Posterior cingulate gyrus (tissue), 11 donors: ENCODE measurements at regions not wholly inside any gene's neighbourhood (a gene's known extent, or its start where the extent isn't known, plus 50 kb on each side); places are given as distances from the start of the nearest gene placed in this dataset.

Source experiments
- DNase-seq, 10 donors: peaks; one replicate each; pipeline versions ENCODE4 v3.0.0 to v3.0.0-alpha.2; 2020 to 2021; ENCODE audit warnings: mixed read lengths in 3 of 10
- intact Hi-C: fragments of 100-400 bp; cut with DNase I; formaldehyde crosslinking; loops from one replicate; pipeline ENCODE4 v1.15.1; 2023

DNA sequence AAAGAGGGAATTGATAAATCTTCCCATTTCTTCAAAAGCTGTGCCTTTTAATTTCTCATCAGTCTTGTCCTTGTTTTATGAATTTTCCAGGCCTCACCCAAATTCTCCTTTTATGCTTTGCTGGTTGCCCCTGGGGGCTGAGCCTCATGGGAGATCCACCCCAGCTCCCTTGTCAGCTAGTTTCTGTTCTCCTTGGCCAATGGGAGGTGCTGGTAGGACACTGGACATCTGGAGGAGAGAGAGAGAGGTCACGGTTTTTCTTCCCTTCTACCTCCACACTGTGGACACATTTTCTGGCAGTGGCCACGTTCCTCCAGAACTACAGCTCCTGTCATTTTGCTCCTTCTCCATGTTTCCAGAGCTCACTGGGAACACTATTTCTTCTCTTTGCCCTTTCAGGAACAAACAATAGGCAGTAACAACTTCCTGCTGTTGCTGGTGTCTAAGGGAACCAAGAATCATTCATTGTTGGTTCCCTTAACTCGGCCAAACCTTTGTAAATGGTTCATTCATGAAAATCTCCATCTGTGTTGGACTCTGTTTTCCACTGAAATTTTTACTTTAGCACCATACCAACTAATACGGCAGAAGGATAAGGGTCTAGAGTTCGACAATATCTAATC, 334.5 kb downstream of the GPAT3 start:
- intact Hi-C loops: no loop called here
- no peak for DNase-seq

DNA sequence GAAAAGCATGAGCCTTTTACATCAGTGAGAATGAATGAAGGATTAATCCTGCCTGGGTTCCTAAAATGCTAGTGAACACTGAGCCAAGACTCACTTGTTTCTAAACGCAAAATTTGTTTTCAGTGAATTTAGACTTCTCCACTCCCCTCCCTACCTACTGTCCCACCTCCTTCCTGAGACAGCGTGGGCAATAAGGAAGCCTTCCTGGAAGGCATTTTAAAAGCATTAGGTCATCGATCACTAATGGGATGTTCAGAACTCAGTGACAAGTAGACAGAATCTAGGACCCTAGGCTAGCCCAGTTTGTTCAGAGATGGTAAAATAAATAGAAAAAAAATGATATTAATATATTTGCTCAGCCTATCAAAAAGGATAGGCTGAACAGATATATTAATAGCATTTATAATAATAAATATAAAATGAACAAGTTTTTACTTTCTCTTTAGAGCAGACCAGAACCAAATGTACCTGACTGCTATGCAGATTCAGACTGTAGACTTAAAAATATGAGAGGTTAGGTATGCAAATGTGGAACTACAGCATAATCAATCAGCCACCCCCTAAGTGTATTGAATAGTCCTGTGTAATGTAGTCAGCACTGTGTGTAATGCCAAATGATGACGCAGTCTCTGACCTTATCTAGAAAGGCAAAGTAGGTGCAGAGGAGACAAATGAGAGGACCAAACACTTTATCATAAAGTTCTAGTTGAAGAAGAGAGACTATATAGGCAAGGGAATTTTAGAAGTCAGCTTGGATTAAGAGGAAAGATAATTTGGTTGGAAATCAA, 331.1 kb downstream of the GPAT3 start:
- DNase-seq: no peak
- intact Hi-C loops: no loop called here

DNA sequence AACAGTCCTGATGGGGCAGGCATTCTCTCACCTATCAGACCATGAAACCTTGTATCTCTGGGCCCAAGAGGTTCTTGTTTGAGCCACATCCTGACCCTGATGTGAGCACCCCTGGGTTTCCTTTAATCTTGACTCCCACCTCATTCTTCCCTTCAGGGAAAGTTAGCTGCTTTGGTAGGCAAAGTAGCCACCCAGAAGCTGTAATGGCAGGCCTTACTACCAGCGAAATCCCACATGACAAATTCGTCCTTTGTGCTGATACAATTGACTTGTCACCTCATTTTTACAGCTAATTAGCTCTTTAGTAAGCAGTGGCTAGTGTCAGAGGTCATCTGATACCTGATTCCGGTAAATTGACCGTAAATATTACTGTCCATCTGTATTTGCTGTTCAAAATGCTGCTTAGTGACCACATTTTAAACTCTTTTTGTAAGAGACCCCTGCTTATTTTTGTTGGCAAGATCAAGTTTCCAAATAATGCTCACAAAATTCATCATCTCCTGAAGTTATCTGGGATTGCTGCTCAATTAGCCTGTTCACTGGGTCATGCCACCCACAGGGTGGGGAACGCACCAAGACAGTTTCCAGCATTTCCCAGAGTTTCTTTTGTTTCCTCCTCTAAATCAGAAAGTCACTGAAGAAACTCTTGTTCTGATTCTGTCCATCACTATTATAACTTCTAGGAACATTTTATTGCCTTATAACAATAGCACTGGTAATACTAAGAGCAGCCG, 329.7 kb downstream of the GPAT3 start:
- intact Hi-C loops: no loop called here
- no peak for DNase-seq

DNA sequence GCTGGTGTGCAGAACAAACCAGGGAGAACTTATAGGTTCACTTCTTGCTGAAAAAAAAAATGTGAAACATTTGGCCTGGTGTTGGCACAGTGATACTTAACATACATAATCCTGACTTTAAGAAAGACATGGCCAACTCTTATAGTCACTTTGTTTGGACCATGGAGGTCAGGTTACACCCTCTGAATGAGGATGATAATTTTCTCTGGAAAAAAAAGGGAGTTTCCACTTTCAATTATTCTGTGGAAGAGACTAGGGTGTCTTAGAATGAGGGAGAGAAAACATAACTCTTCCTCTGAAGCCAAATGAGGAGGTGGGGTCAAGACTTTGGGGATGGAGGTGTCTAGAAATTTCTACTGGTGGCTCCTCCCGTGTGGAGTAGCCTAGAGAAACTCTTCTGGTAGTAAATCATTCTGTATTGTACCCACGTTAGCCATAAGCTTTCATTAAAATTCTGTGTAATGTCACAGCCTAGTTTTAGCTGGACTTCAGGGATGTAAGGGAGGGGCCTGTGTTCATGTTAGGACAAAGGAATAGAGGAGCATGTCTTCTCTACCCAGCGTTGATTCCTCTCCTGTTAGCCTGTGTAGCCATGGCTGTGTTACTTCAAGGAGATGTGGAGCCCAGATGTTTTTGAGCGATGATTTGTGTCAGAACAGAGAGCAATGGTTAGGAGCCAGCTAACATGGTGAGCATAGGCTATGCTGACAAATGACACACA, 328.3 kb downstream of the GPAT3 start:
- intact Hi-C loops: no loop called here

DNA sequence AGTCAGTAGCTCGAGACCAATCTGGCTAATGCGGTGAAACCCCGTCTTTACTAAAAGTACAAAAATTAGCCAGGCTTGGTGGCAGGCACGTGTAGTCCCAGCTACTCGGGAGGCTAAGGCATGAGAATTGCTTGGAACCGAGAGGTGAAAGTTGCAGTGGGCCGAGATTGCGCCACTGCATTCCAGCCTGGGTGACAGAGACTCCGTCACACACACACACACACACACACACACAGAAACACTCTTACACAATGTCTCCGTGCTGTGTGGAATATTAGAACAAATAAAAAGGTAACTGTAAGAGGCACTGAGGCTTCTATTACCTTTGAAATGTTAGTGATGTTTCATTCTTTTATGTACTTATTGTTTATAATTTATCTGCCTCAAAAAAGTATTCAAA, 326.6 kb downstream of the GPAT3 start:
- DNase-seq: no peak
- intact Hi-C loops: no loop called here

More for the DNA sequence above, 328.3 kb downstream of the GPAT3 start:
- DNase-seq: no peak

DNA sequence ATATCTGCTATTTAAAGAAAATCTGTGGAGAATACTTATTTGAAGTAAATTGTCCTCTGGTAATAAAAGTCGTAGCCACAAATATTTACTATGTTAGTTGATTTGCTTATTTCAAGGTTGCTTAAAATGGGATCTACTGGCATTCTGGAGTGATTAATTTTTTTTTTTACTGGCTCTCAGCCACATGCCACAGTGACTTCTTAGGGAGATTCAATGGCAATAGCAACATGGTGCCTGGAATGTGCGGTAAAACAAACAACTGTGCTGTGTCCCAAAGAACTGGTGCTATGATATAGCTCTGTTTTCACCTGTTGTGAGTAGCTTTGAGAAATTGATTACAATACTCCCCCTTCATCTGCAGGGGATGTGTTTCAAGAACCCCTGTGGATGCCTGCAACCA, 324.3 kb downstream of the GPAT3 start:
- no peak for DNase-seq
- intact Hi-C loops: no loop called here

DNA sequence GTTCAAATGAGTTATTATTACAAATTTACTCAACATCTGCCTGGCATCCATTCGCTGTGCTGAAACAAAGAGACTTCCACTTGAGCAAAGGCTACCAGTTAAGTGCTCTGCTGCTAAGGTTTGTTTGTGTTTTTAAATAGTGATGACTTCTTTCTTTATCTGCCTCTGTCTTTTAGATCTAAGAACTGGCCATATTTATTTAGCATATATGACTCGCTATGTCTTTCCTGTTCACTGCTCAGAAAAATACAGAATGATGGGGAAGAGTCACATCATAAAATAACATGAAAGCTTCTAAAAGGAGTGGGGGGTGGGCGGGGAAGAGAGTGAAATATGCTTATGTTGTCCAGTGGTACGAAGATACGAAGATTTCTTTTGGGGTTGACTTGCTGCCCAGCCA, 322.2 kb downstream of the GPAT3 start:
- intact Hi-C loops: no loop called here
- DNase-seq: no peak

DNA sequence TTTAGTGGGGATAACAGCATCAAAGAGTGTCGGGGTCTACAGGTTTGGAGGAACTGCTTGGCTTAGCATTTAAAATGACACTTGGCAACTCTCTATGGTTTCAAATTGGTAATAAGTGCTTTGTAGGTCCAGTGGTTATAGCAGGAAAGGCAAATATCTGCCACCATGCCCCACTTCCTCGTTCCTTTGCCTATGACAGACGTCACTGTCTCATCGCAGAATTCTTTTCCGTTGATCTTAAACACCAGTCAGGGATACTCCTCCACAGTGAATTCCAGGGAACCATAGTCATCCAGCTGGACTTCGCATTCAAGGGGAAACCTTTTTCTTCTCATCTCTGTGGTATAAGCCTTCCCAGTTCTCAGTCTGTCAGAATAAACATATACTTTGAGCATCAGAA, 319.1 kb downstream of the GPAT3 start:
- intact Hi-C loops: no loop called here
- no peak for DNase-seq

DNA sequence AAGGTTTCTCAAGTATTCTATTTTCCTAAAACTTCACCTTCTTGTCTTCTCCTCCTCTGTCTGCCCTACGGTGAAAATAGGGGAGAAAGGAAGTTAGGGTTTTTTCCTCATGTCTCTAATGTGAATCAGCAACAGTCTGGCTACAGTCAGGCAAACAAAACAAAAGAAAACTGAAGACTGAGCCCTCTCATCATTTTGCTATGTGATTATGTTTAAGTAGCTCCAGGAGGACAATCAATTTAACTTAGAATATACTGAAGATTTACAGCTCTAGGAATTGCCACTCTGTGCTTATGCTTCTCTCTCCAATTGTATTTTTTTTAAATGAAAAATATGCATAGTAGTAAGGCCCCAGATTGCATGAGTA, 316.2 kb downstream of the GPAT3 start:
- no peak for DNase-seq
- intact Hi-C loops: no loop called here

DNA sequence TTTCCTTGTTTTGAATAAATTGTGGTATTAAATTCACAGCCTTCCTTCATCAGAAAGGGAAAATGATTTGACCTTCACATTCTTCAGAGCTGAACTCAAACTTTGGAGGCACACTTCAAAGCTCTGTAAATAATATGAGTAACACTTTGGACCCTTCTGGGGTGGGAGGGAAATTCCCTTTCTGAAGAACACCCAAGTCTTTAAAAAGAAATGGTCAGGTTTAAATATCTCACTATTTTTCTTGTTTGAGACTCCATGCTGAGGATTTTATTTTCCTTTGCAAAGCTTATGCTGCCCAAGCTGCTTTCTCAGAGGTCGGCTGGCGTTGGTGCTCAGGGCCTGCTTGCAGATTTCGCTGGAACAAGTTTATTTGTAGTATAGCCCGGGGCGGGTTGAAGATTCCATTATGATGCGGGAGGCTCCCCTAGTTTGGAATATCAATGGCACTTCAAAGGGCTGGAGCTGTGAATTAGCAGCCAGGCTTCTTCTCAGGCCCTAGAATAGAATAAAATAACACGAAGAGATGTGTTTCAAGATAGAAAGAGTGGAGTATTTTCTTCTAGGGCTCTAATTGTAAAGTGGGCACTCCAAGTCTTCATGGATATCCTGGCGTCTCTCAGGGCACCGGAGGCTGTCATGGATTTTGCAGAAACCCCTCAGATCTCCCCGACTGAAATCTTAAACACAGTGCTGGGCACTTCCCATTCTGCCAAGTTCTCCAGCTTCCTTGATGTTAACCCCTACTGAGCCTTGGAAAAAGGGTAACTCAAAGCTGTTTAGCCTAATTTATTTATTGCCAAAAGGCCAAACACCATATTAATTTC, 315.6 kb downstream of the GPAT3 start:
- intact Hi-C loops: no loop called here
- peak in 2 of 10 donors; percentile 57 to 74 for DNase-seq

DNA sequence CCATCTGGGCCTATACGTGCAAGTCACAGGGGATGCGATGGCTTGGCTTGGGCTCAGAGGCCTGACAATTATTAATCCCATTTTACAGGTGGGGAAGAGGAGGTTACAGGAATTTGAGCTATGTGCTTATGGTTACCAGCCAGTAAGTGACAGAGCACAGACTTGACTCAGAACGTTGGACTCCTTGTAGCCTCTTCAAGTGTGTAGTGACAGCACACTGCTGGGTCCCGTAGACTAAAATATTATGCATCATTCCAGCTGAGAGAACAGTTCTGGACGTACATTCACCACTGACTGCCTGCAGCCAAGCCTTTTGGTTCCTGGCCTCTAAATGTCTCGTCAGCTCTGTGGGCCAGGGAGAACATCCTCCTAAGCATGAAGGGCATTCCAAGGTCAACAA, 314.5 kb downstream of the GPAT3 start:
- DNase-seq: no peak
- intact Hi-C loops: no loop called here

DNA sequence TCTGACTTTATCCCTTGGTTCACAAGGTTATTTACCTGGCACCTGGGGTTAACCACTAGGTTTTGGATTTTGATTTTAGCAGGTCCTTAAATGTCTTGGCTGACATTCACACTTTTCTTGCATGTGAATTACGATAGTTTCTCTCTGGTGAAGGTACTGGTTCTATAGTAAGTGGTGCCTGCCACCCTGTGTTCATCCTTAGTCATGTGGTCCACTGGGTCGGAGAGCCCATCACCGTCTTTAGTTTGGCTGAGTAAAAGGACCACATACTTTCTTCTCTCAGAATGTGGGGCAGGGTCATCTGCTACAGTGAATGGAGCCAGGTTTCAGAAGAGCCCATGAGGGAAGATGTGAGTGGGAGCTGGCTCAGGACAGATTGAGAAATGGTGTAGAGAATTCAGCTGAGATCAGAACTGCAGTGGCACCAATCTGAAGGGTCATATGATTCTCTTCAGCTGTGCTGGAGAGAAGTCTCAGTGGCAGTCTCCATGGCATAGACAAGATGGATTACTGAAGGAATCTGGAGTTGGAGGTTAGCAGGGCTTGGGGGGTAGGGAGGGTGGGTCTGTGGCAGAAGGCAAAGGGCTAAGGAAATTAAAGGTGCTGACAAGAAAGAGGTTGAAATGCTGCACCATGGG, 310.4 kb downstream of the GPAT3 start:
- intact Hi-C loops: no loop called here

DNA sequence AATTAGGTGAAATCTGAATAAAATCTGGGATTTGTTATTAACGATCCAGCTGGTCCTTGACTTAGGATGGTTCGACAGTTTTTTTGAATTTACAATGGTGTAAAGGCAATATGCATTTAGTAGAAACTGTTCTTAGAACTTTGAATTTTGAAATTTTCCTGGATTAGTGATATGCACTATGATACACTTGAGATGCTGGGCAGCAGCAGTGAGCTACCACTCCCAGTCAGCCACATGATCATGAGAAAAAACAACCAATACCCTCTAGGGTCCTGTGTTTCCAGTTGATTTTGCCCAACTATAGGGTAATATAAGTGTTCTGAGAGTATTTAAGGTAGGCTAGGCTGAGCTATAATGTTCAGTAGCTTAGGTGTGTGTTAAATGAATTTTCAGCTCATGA, 303.7 kb downstream of the GPAT3 start:
- intact Hi-C loops: no loop called here

More for the DNA sequence above, 310.4 kb downstream of the GPAT3 start:
- DNase-seq: no peak

DNA sequence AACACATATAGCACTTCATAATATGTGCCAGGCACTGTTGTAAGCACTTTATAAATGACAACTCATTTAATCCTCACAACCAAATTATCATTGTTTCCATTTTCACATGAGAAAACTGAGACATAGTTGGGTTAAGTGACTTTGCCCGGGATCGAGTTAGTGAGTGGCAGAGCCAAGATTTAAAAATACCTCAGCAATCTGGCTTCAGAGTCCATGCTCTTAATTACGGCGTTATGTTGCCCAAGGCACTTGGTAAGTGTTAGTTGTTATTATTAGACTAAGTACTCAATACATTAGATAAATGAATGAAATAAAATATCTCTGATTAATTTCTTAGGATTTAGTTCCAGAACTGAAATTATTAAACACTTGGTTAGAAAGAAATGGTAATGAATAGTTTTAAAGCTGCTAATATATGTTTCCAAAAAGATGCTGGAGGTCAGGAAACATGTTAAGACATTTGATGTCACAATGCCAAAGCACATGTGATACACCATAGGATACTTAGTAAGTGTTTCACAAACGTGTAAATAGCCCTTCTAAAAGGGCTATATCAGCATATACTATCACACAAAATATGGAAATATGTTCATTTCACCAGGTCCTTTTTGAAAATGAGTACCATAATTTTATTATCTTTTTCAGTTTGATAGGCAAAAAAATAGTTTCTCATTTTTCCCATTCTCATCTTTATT, 301.9 kb downstream of the GPAT3 start:
- intact Hi-C loops: no loop called here
- DNase-seq: no peak

More for the DNA sequence above, 303.7 kb downstream of the GPAT3 start:
- DNase-seq: no peak

DNA sequence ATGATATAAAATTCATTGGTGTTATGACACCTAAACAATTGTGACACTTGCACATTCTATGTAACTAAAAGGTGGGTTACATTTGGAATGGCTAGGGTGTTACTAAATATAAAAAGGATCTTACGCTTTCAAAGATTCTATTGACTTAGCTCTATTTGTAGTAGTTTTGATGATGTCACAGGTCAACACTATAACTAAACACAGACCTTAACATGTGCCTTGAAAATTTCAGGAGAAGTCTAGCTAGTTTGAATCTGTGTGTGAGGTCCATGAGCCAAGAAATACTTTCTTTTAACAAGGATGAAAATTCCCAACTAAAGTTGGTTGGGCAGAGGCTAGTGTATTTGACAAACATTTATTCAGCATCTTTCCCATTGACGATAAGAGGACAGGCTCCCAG, 298.0 kb downstream of the GPAT3 start:
- DNase-seq: no peak
- intact Hi-C loops: no loop called here

DNA sequence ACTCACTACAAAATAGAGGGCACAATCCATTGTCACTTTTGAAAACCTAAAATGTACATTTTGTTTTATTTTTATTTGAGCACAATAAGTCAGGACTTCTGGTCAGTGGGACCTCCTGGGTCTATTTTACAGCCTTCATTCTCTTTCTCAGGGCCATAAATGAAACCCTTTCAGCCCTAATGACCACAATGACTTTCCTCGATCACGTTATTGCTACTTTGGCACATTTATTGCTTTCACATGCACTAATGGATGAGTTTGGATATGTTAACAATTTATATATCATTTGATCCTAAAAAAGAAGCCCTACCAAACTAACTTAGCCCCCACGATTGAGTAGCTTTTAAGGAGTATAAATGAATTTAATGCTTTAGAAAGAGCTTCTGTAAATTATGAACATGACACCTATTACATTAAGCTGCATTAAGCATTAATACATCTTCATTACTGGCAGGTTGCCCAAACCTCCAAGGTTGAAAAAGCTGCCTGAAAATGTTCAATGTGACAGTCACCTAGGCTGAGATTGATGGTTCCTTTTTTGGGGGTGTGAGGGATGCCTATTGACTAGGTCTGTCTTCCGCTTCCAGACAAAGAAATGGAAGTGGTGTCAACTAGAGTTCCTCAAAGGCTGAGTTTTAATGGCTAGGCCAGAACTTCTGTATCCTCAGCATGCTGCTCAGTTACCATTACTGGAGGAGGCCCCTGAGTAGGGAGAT, 296.4 kb downstream of the GPAT3 start:
- intact Hi-C loops: no loop called here

DNA sequence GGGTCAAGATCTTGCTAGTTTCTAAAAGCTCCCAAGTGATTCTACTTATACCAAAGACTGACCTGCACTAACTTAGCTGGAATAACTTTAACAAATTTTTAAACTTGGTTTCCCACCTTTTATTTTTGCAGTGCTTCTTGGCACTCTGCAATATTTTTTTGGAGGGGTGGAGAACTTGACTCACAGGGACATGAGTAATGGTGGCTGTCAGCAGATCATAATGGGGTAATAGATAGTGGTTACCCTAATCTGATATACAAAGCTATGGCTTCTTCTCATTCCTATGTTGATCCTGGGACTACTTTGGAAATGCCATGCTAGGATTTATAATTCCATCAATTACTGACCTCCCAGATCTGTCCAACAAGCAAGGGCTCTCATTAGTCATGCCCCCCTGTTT, 295.7 kb downstream of the GPAT3 start:
- DNase-seq: no peak
- intact Hi-C loops: no loop called here

More for the DNA sequence above, 296.4 kb downstream of the GPAT3 start:
- no peak for DNase-seq

DNA sequence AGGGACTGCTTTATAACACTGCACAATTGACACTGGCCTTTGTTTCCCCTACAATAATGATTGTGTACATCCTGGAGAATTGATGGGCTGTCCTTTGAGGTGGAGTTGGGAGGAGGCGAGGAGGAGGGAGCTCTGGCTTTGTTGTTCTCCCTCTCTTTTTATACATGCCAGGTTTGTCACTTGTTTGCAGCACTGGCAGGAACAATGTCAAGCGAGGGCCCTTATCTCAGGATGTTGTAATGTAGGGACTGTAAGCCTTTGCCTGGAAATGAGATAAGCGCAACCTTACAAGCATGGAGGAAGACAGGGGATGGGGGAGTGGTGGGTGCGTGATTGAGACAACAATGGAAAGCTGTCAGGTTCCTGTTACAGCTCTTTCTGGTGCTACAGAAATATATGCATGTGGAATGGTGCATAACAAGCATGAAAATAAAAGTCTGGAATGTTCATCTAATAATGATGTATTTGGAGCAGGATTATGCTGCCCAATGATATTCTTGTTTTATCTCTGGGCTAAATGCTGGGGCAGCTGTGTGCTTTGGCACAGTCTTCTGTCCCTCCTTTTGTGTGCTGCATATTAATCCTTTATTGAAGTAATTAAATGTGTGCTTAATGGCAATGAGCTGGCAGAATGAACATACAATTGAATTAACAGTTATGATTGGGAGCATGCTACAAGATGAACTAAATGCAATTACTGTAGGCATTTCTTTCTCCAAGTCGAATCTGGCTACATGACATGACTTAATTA, 294.4 kb downstream of the GPAT3 start:
- intact Hi-C loops: no loop called here
- no peak for DNase-seq
